GM12878 (cell line): ENCODE measurements at regions not wholly inside any gene's neighbourhood (a gene's known extent, or its start where the extent isn't known, plus 50 kb on each side); places are given as distances from the start of the nearest gene placed in this dataset.

Experiments
- DPF2 ChIP-seq: fragments of 450-650 bp; IDR thresholded peaks from 2 replicates; pipeline ENCODE4 v1.6.1; 2017; ENCODE audit warnings: mild to moderate bottlenecking
- EP300 ChIP-seq, 2 experiments: fragments of 150-350 bp in 1 of 2; IDR thresholded peaks; 2 replicates each; pipeline ENCODE4 v1.6.1; 2011 to 2012; ENCODE audit warnings: low read depth in 2 of 2, low read length in 2 of 2, borderline replicate concordance in 1 of 2, improper control_type of control experiment in 1 of 2, inconsistent platforms in 1 of 2; ENCODE audit not compliant: control insufficient read depth in 1 of 2
- JUND ChIP-seq: IDR thresholded peaks from 2 replicates; pipeline ENCODE4 v1.6.1; 2012; ENCODE audit warnings: low read depth, mild to moderate bottlenecking, low read length, improper control_type of control experiment, moderate library complexity
- NR2F1 ChIP-seq: fragments of 450-650 bp; conservative IDR thresholded peaks from 2 replicates; pipeline ENCODE4 v1.6.1; 2017; ENCODE audit warnings: mild to moderate bottlenecking
- POLR2A ChIP-seq: IDR thresholded peaks from 2 replicates; pipeline ENCODE4 v1.6.1; 2011; ENCODE audit warnings: low read depth, mild to moderate bottlenecking, low read length
- SMC3 ChIP-seq: IDR thresholded peaks from 2 replicates; pipeline ENCODE4 v1.6.1; 2011; ENCODE audit warnings: low read length, improper control_type of control experiment, borderline replicate concordance
- TBL1XR1 ChIP-seq: IDR thresholded peaks from 2 replicates; pipeline ENCODE4 v1.6.1; 2012; ENCODE audit warnings: low read depth, low read length, improper control_type of control experiment
- ZNF24 ChIP-seq: fragments of 450-650 bp; IDR thresholded peaks from 2 replicates; pipeline ENCODE4 v1.6.1; 2017; ENCODE audit warnings: antibody characterized with exemption, mild to moderate bottlenecking
- ZZZ3 ChIP-seq: IDR thresholded peaks from 2 replicates; pipeline ENCODE4 v1.6.1; 2011; ENCODE audit warnings: low read depth; ENCODE audit not compliant: control insufficient read depth, insufficient read length
- TF ChIP-seq, protein P1 (sequence below): fragments of 450-650 bp; conservative IDR thresholded peaks from 2 replicates; pipeline ENCODE4 v1.6.1; 2017; ENCODE audit warnings: mild to moderate bottlenecking, moderate library complexity
- TF ChIP-seq, protein P2 (sequence below), 3 experiments: IDR thresholded peaks in 2 of 3; conservative IDR thresholded peaks in 1 of 3; 2 replicates each; pipeline ENCODE4 v1.5.1; 2011; ENCODE audit warnings: low read depth in 3 of 3, low read length in 3 of 3, mild to moderate bottlenecking in 3 of 3, control low read depth in 2 of 3, moderate library complexity in 2 of 3, inconsistent platforms in 1 of 3, mixed read lengths in 1 of 3; ENCODE audit not compliant: control insufficient read depth in 2 of 3, insufficient read depth in 1 of 3; ENCODE audit errors: extremely low read depth in 1 of 3
- TF ChIP-seq, protein P3 (sequence below): IDR thresholded peaks from 2 replicates; pipeline ENCODE4 v1.6.1; 2011; ENCODE audit warnings: borderline replicate concordance, low read depth, mild to moderate bottlenecking, moderate library complexity, low read length; ENCODE audit not compliant: insufficient read depth, poor library complexity, severe bottlenecking
- TF ChIP-seq, protein P4 (sequence below): IDR thresholded peaks from 2 replicates; pipeline ENCODE4 v1.6.1; 2011; ENCODE audit warnings: borderline replicate concordance, low read depth, mild to moderate bottlenecking, moderate library complexity, mixed read lengths, low read length; ENCODE audit not compliant: insufficient read depth; ENCODE audit errors: extremely low read length

DNA sequence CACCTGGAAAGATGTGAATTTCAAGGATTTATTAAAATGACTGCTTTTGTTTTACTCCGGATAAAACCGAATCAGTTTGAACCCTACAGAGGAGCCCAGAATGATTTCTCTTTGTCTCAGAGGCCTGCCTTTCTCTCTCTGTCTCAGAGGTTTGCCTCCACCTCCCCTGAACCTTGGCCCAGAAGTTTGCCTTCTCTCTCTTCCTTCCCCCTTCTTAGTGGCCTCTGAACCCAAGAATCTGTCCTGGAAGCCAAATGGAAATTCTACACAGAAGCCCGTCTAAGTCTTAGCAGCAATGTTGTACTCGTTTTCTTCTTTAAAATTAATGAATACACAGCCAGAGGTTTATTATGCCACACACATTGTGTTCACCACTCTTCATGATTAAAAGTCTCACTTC, 200.7 kb downstream of the SOCS6 start:
- TF ChIP-seq, protein P1, sequence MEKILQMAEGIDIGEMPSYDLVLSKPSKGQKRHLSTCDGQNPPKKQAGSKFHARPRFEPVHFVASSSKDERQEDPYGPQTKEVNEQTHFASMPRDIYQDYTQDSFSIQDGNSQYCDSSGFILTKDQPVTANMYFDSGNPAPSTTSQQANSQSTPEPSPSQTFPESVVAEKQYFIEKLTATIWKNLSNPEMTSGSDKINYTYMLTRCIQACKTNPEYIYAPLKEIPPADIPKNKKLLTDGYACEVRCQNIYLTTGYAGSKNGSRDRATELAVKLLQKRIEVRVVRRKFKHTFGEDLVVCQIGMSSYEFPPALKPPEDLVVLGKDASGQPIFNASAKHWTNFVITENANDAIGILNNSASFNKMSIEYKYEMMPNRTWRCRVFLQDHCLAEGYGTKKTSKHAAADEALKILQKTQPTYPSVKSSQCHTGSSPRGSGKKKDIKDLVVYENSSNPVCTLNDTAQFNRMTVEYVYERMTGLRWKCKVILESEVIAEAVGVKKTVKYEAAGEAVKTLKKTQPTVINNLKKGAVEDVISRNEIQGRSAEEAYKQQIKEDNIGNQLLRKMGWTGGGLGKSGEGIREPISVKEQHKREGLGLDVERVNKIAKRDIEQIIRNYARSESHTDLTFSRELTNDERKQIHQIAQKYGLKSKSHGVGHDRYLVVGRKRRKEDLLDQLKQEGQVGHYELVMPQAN = no peak
- no peak for TF ChIP-seq POLR2A
- no peak for TF ChIP-seq TBL1XR1
- TF ChIP-seq, protein P2, sequence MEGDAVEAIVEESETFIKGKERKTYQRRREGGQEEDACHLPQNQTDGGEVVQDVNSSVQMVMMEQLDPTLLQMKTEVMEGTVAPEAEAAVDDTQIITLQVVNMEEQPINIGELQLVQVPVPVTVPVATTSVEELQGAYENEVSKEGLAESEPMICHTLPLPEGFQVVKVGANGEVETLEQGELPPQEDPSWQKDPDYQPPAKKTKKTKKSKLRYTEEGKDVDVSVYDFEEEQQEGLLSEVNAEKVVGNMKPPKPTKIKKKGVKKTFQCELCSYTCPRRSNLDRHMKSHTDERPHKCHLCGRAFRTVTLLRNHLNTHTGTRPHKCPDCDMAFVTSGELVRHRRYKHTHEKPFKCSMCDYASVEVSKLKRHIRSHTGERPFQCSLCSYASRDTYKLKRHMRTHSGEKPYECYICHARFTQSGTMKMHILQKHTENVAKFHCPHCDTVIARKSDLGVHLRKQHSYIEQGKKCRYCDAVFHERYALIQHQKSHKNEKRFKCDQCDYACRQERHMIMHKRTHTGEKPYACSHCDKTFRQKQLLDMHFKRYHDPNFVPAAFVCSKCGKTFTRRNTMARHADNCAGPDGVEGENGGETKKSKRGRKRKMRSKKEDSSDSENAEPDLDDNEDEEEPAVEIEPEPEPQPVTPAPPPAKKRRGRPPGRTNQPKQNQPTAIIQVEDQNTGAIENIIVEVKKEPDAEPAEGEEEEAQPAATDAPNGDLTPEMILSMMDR (IDR thresholded peaks at IDR 0.05 in 2 of 3, conservative IDR thresholded peaks at IDR 0.05 in 1 of 3; ENCODE audit: control insufficient read depth in 2 of 3, extremely low read depth in 1 of 3, insufficient read depth in 1 of 3, low read depth in 3 of 3, low read length in 3 of 3) = no peak
- TF ChIP-seq, protein P3, sequence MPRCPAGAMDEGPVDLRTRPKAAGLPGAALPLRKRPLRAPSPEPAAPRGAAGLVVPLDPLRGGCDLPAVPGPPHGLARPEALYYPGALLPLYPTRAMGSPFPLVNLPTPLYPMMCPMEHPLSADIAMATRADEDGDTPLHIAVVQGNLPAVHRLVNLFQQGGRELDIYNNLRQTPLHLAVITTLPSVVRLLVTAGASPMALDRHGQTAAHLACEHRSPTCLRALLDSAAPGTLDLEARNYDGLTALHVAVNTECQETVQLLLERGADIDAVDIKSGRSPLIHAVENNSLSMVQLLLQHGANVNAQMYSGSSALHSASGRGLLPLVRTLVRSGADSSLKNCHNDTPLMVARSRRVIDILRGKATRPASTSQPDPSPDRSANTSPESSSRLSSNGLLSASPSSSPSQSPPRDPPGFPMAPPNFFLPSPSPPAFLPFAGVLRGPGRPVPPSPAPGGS = no peak
- no peak for TF ChIP-seq ZZZ3
- no peak for TF ChIP-seq EP300 (IDR thresholded peaks at IDR 0.05; ENCODE audit: borderline replicate concordance in 1 of 2, control insufficient read depth in 1 of 2, low read depth in 2 of 2, low read length in 2 of 2)
- TF ChIP-seq, protein P4, sequence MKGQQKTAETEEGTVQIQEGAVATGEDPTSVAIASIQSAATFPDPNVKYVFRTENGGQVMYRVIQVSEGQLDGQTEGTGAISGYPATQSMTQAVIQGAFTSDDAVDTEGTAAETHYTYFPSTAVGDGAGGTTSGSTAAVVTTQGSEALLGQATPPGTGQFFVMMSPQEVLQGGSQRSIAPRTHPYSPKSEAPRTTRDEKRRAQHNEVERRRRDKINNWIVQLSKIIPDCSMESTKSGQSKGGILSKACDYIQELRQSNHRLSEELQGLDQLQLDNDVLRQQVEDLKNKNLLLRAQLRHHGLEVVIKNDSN = no peak
- no peak for TF ChIP-seq DPF2
- no peak for TF ChIP-seq SMC3
- no peak for TF ChIP-seq ZNF24
- no peak for TF ChIP-seq JUND
- no peak for TF ChIP-seq NR2F1
